ENCODE measurements at regions not wholly inside any gene's neighbourhood (a gene's known extent, or its start where the extent isn't known, plus 50 kb on each side); places are given as distances from the start of the nearest gene placed in this dataset.

DNA sequence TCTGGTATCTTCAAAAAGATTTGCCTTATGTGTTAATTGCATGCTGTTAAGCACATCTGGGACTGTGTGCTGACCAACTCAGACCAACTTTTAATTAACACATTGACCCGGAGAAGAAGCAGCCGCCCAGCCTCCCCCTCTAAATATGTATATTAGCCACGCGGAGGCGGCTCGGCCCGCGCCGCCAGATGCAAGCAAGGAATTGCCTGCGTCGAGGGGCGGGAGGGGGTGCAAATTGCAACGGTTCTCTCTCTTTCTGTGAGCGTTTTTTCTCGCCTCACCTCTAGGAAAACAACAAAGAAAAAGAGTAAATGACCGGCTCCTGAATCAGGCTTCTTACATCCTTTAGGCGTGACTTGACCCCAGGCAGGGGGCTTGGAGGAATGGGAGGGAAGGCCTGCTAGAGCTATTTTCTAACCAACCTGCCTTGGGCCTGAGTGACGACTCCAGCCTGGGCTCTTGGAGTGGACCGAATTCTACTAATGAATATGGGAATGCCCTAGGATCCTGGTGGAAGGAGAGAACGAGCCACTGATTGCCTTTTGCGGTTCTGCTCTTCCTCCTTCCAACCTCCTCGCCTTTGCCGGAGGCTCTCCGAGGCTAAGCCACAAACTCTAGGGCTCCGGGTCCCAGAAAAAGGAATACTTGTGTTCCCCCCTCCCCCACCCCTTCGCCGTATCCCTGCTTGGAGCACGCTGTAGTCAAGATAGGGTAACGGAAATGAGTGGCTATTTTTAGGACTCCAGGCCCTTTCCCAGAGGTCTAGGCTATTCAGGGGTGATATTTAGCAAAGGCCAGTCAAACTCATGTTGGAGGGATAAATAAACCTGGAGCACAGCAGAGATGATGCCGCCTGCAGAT, 417.0 kb upstream of the ESRRG start:
- no peak for TF ChIP-seq POLR2A (IDR thresholded peaks at IDR 0.05)
- TF ChIP-seq POLR2AphosphoS5 (IDR thresholded peaks at IDR 0.05), result no peak
- TF ChIP-seq, protein P1, sequence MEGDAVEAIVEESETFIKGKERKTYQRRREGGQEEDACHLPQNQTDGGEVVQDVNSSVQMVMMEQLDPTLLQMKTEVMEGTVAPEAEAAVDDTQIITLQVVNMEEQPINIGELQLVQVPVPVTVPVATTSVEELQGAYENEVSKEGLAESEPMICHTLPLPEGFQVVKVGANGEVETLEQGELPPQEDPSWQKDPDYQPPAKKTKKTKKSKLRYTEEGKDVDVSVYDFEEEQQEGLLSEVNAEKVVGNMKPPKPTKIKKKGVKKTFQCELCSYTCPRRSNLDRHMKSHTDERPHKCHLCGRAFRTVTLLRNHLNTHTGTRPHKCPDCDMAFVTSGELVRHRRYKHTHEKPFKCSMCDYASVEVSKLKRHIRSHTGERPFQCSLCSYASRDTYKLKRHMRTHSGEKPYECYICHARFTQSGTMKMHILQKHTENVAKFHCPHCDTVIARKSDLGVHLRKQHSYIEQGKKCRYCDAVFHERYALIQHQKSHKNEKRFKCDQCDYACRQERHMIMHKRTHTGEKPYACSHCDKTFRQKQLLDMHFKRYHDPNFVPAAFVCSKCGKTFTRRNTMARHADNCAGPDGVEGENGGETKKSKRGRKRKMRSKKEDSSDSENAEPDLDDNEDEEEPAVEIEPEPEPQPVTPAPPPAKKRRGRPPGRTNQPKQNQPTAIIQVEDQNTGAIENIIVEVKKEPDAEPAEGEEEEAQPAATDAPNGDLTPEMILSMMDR (IDR thresholded peaks at IDR 0.05), result no peak
- no peak for TF ChIP-seq EP300 (IDR thresholded peaks at IDR 0.05)
